ENCODE measurements at regions not wholly inside any gene's neighbourhood (a gene's known extent, or its start where the extent isn't known, plus 50 kb on each side); places are given as distances from the start of the nearest gene placed in this dataset.

GRCh38 chr2:55986001-55986400 is 62.4 kb upstream of the EFEMP1 start (continued):
- TF ChIP-seq SMAD1 (IDR thresholded peaks at IDR 0.05; ENCODE audit: low read depth, partially characterized antibody): no peak
- TF ChIP-seq NFYB (IDR thresholded peaks at IDR 0.05; ENCODE audit: insufficient read depth, low read depth, low read length): no peak
- no peak for TF ChIP-seq GATAD2B (conservative IDR thresholded peaks at IDR 0.05; ENCODE audit: low read depth)
- TF ChIP-seq BCLAF1 (IDR thresholded peaks at IDR 0.05): no peak
- TF ChIP-seq JUNB (IDR thresholded peaks at IDR 0.05): no peak
- TF ChIP-seq ZBTB4 (CRISPR knock-in tag; IDR thresholded peaks at IDR 0.05): no peak
- TF ChIP-seq TCF7 (IDR thresholded peaks at IDR 0.05; ENCODE audit: borderline replicate concordance): no peak
- no peak for TF ChIP-seq MYB (IDR thresholded peaks at IDR 0.05; ENCODE audit: borderline replicate concordance, low read depth, low read length)
- no peak for TF ChIP-seq RCOR1 (conservative IDR thresholded peaks at IDR 0.05; ENCODE audit: low read depth, low read length)
- TF ChIP-seq, protein P1, sequence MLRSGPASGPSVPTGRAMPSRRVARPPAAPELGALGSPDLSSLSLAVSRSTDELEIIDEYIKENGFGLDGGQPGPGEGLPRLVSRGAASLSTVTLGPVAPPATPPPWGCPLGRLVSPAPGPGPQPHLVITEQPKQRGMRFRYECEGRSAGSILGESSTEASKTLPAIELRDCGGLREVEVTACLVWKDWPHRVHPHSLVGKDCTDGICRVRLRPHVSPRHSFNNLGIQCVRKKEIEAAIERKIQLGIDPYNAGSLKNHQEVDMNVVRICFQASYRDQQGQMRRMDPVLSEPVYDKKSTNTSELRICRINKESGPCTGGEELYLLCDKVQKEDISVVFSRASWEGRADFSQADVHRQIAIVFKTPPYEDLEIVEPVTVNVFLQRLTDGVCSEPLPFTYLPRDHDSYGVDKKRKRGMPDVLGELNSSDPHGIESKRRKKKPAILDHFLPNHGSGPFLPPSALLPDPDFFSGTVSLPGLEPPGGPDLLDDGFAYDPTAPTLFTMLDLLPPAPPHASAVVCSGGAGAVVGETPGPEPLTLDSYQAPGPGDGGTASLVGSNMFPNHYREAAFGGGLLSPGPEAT (IDR thresholded peaks at IDR 0.05; ENCODE audit: low read depth): no peak
- TF ChIP-seq SREBF1 (IDR thresholded peaks at IDR 0.05; ENCODE audit: low read length): no peak
- no peak for TF ChIP-seq SUZ12 (IDR thresholded peaks at IDR 0.05; ENCODE audit: unreplicated experiment)
- TF ChIP-seq YY1 (IDR thresholded peaks at IDR 0.05; ENCODE audit: low read depth, low read length): no peak

Measured in GM12878 (cell line).